GM23338 (cell line): ENCODE measurements at regions not wholly inside any gene's neighbourhood (a gene's known extent, or its start where the extent isn't known, plus 50 kb on each side); places are given as distances from the start of the nearest gene placed in this dataset.

Experiments used
- ATAC-seq: fragments of 200-7000 bp; cut with Tn5 transposase; 3 replicates; pipeline ENCODE4 v1.9.1; 2020
- DNase-seq: peaks from one replicate; pipeline ENCODE4 v3.0.0-alpha.2; 2015; ENCODE audit warnings: low spot score
- H2AFZ ChIP-seq: fragments of 200-600 bp; sonication (generic); 2 replicates; pipeline ENCODE4 v1.8.0; 2016; ENCODE audit warnings: antibody characterized with exemption, mild to moderate bottlenecking, moderate library complexity
- H3F3A ChIP-seq: fragments of 200-600 bp; sonication (generic); replicated peaks from 2 replicates; pipeline ENCODE4 v1.8.0; 2017; ENCODE audit warnings: antibody characterized with exemption, mixed run types, low read depth
- H3K27ac ChIP-seq: fragments of 200-600 bp; sonication (generic); 2 replicates; pipeline ENCODE4 v1.6.1; 2016; ENCODE audit warnings: low read depth
- H3K27me3 ChIP-seq: fragments of 200-600 bp; sonication (generic); 2 replicates; pipeline ENCODE4 v1.8.0; 2016; ENCODE audit warnings: mild to moderate bottlenecking, mixed run types, moderate library complexity; ENCODE audit not compliant: insufficient read depth
- H3K36me3 ChIP-seq: fragments of 200-600 bp; sonication (generic); 2 replicates; pipeline ENCODE4 v1.8.0; 2016; ENCODE audit warnings: mild to moderate bottlenecking; ENCODE audit not compliant: insufficient read depth
- H3K4me1 ChIP-seq: fragments of 200-600 bp; sonication (generic); 2 replicates; pipeline ENCODE4 v1.8.0; 2016; ENCODE audit warnings: mild to moderate bottlenecking, moderate library complexity; ENCODE audit not compliant: insufficient read depth
- H3K4me2 ChIP-seq: fragments of 200-600 bp; sonication (generic); 2 replicates; pipeline ENCODE4 v1.7.1; 2017; ENCODE audit warnings: mixed run types
- H3K4me3 ChIP-seq: fragments of 200-600 bp; sonication (generic); 2 replicates; pipeline ENCODE4 v1.6.1; 2016; ENCODE audit warnings: mixed run types
- H3K79me2 ChIP-seq: fragments of 200-600 bp; sonication (generic); replicated peaks from 2 replicates; pipeline ENCODE4 v1.8.0; 2017; ENCODE audit warnings: mild to moderate bottlenecking; ENCODE audit not compliant: insufficient read depth
- H3K9me2 ChIP-seq: fragments of 200-600 bp; sonication (generic); 2 replicates; pipeline ENCODE4 v1.8.0; 2017; ENCODE audit not compliant: insufficient read depth
- H4K20me1 ChIP-seq: fragments of 200-600 bp; sonication (generic); replicated peaks from 2 replicates; pipeline ENCODE4 v1.8.0; 2017; ENCODE audit warnings: mild to moderate bottlenecking; ENCODE audit not compliant: insufficient read depth
- H3K27ac Mint-ChIP-seq: 2 replicates; pipeline ENCODE4 v1.8.0; 2020; ENCODE audit warnings: inconsistent platforms, mild to moderate bottlenecking, moderate library complexity, mixed read lengths
- H3K27me3 Mint-ChIP-seq: 3 replicates; pipeline ENCODE4 v1.8.0; 2022; ENCODE audit warnings: low read depth, mild to moderate bottlenecking, moderate library complexity, mixed read lengths, inconsistent platforms; ENCODE audit not compliant: insufficient read depth, poor library complexity
- H3K36me3 Mint-ChIP-seq: 3 replicates; pipeline ENCODE4 v1.8.0; 2021; ENCODE audit warnings: low read depth, mild to moderate bottlenecking, inconsistent platforms, moderate library complexity, mixed read lengths
- H3K4me1 Mint-ChIP-seq: 3 replicates; pipeline ENCODE4 v1.8.0; 2020; ENCODE audit warnings: mild to moderate bottlenecking, inconsistent platforms, mixed read lengths
- H3K4me3 Mint-ChIP-seq: 3 replicates; pipeline ENCODE4 v1.8.0; 2021; ENCODE audit warnings: moderate library complexity, mild to moderate bottlenecking, inconsistent platforms, mixed read lengths
- H3K9me3 Mint-ChIP-seq: 3 replicates; pipeline ENCODE4 v1.8.0; 2020; ENCODE audit warnings: moderate library complexity, mild to moderate bottlenecking, inconsistent platforms, mixed read lengths
- JUNB ChIP-seq: IDR thresholded peaks from one replicate; pipeline ENCODE4 v1.6.1; 2016; ENCODE audit warnings: antibody characterized with exemption; ENCODE audit not compliant: unreplicated experiment
- NANOG ChIP-seq: IDR thresholded peaks from 2 replicates; pipeline ENCODE4 v1.6.1; 2016; ENCODE audit warnings: antibody characterized with exemption, borderline replicate concordance
- REST ChIP-seq: IDR thresholded peaks from one replicate; pipeline ENCODE4 v1.6.1; 2018; ENCODE audit warnings: antibody characterized with exemption; ENCODE audit not compliant: unreplicated experiment
- TF ChIP-seq, protein P1 (sequence below), 2 experiments: fragments of 200-600 bp in 1 of 2; sonication (generic) in 1 of 2; conservative IDR thresholded peaks; 2 replicates each; pipeline versions ENCODE4 v1.5.1 to v1.6.1; 2016 to 2017; ENCODE audit warnings: antibody characterized with exemption in 2 of 2, low read depth in 2 of 2, mild to moderate bottlenecking in 2 of 2, moderate library complexity in 1 of 2
- TF ChIP-seq, protein P2 (sequence below): fragments of 250-450 bp; sonication (Bioruptor Pico); IDR thresholded peaks from 2 replicates; pipeline ENCODE4 v1.5.0; 2020; ENCODE audit warnings: mild to moderate bottlenecking, moderate library complexity

GRCh38 chr18:22334567-22334966, 83.1 kb downstream of the CTAGE1 start:
- H3K27me3 Mint-ChIP-seq = peaks cover 26% of the 10 kb centered on the region
- peaks cover 18% of the 10 kb centered on the region for H3K4me1 ChIP-seq
- H3K27me3 ChIP-seq = peaks cover 23% of the 10 kb centered on the region

More at GRCh38 chr18:22334567-22334966, 83.1 kb downstream of the CTAGE1 start:
- H3K36me3 Mint-ChIP-seq = no peaks in the 10 kb centered on the region
- no peak overlapping the region for H3K27ac Mint-ChIP-seq
- H3K9me3 Mint-ChIP-seq = no peaks in the 10 kb centered on the region
- Histone ChIP-seq H3K27ac (no peak overlapping the region), H4K20me1 (no peaks in the 10 kb centered on the region), H2AFZ (no peak overlapping the region), H3K4me3 (no peak overlapping the region), H3K36me3 (no peaks in the 10 kb centered on the region), H3F3A (no peaks in the 10 kb centered on the region), H3K9me2 (no peaks in the 10 kb centered on the region), H3K79me2 (no peaks in the 10 kb centered on the region), H3K4me2 (no peak overlapping the region)
- no peak overlapping the region for H3K4me3 Mint-ChIP-seq
- DNase-seq (no peak), ATAC-seq (no peak)
- TF ChIP-seq REST (no peak), NANOG (no peak), JUNB (no peak)
- TF ChIP-seq, protein P1, sequence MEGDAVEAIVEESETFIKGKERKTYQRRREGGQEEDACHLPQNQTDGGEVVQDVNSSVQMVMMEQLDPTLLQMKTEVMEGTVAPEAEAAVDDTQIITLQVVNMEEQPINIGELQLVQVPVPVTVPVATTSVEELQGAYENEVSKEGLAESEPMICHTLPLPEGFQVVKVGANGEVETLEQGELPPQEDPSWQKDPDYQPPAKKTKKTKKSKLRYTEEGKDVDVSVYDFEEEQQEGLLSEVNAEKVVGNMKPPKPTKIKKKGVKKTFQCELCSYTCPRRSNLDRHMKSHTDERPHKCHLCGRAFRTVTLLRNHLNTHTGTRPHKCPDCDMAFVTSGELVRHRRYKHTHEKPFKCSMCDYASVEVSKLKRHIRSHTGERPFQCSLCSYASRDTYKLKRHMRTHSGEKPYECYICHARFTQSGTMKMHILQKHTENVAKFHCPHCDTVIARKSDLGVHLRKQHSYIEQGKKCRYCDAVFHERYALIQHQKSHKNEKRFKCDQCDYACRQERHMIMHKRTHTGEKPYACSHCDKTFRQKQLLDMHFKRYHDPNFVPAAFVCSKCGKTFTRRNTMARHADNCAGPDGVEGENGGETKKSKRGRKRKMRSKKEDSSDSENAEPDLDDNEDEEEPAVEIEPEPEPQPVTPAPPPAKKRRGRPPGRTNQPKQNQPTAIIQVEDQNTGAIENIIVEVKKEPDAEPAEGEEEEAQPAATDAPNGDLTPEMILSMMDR (conservative IDR thresholded peaks at IDR 0.05; ENCODE audit: low read depth in 2 of 2) = no peak
- TF ChIP-seq, protein P2, sequence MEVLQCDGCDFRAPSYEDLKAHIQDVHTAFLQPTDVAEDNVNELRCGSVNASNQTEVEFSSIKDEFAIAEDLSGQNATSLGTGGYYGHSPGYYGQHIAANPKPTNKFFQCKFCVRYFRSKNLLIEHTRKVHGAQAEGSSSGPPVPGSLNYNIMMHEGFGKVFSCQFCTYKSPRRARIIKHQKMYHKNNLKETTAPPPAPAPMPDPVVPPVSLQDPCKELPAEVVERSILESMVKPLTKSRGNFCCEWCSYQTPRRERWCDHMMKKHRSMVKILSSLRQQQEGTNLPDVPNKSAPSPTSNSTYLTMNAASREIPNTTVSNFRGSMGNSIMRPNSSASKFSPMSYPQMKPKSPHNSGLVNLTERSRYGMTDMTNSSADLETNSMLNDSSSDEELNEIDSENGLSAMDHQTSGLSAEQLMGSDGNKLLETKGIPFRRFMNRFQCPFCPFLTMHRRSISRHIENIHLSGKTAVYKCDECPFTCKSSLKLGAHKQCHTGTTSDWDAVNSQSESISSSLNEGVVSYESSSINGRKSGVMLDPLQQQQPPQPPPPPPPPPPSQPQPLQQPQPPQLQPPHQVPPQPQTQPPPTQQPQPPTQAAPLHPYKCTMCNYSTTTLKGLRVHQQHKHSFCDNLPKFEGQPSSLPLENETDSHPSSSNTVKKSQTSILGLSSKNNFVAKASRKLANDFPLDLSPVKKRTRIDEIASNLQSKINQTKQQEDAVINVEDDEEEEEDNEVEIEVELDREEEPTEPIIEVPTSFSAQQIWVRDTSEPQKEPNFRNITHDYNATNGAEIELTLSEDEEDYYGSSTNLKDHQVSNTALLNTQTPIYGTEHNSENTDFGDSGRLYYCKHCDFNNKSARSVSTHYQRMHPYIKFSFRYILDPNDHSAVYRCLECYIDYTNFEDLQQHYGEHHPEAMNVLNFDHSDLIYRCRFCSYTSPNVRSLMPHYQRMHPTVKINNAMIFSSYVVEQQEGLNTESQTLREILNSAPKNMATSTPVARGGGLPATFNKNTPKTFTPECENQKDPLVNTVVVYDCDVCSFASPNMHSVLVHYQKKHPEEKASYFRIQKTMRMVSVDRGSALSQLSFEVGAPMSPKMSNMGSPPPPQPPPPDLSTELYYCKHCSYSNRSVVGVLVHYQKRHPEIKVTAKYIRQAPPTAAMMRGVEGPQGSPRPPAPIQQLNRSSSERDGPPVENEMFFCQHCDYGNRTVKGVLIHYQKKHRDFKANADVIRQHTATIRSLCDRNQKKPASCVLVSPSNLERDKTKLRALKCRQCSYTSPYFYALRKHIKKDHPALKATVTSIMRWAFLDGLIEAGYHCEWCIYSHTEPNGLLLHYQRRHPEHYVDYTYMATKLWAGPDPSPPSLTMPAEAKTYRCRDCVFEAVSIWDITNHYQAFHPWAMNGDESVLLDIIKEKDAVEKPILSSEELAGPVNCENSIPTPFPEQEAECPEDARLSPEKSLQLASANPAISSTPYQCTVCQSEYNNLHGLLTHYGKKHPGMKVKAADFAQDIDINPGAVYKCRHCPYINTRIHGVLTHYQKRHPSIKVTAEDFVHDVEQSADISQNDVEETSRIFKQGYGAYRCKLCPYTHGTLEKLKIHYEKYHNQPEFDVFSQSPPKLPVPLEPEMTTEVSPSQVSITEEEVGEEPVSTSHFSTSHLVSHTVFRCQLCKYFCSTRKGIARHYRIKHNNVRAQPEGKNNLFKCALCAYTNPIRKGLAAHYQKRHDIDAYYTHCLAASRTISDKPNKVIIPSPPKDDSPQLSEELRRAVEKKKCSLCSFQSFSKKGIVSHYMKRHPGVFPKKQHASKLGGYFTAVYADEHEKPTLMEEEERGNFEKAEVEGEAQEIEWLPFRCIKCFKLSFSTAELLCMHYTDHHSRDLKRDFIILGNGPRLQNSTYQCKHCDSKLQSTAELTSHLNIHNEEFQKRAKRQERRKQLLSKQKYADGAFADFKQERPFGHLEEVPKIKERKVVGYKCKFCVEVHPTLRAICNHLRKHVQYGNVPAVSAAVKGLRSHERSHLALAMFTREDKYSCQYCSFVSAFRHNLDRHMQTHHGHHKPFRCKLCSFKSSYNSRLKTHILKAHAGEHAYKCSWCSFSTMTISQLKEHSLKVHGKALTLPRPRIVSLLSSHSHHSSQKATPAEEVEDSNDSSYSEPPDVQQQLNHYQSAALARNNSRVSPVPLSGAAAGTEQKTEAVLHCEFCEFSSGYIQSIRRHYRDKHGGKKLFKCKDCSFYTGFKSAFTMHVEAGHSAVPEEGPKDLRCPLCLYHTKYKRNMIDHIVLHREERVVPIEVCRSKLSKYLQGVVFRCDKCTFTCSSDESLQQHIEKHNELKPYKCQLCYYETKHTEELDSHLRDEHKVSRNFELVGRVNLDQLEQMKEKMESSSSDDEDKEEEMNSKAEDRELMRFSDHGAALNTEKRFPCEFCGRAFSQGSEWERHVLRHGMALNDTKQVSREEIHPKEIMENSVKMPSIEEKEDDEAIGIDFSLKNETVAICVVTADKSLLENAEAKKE (CRISPR knock-in tag) = no peak
- H3K4me1 Mint-ChIP-seq = peaks cover 27% of the 10 kb centered on the region
